ENCODE measurements at regions not wholly inside any gene's neighbourhood (a gene's known extent, or its start where the extent isn't known, plus 50 kb on each side); places are given as distances from the start of the nearest gene placed in this dataset.

DNA sequence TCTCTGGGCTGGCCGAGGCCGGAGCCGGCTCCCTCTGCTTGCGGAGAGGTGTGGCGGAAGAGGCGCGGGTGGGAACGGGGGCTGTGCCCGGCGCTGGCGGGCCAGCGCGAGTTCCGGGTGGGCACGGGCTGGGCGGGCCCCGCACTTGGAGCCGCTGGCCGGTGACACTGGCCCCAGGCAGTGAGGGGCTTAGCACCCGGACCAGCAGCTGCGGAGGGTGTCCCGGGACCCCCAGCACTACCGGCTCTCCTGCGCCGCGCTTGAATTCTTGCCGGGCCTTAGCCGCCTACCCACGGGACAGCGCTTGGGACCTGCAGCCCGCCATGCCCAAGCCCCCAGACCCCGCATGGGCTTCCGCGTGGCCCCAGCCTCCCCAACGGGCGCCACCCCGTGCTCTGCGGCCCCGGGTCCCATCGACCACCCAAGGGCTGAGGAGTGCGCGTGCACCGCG is 736.3 kb upstream of the ARRDC4 start:
- H3K4me1 ChIP-seq, result no peaks in the 10 kb centered on the region
- intact Hi-C loops (cut with DNase I), result no loop called here
- no peak overlapping the region for H3K27ac ChIP-seq
- no peak overlapping the region for H3K4me3 ChIP-seq
- TF ChIP-seq, protein P1, sequence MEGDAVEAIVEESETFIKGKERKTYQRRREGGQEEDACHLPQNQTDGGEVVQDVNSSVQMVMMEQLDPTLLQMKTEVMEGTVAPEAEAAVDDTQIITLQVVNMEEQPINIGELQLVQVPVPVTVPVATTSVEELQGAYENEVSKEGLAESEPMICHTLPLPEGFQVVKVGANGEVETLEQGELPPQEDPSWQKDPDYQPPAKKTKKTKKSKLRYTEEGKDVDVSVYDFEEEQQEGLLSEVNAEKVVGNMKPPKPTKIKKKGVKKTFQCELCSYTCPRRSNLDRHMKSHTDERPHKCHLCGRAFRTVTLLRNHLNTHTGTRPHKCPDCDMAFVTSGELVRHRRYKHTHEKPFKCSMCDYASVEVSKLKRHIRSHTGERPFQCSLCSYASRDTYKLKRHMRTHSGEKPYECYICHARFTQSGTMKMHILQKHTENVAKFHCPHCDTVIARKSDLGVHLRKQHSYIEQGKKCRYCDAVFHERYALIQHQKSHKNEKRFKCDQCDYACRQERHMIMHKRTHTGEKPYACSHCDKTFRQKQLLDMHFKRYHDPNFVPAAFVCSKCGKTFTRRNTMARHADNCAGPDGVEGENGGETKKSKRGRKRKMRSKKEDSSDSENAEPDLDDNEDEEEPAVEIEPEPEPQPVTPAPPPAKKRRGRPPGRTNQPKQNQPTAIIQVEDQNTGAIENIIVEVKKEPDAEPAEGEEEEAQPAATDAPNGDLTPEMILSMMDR (IDR thresholded peaks at IDR 0.05), result no peak
- no peak for TF ChIP-seq POLR2A (IDR thresholded peaks at IDR 0.05)
- H3K27me3 ChIP-seq, result no peaks in the 10 kb centered on the region
- ATAC-seq, result no peak
- WGBS, 4 donors, result 95 to 97% (median 96%) methylated on average over 12 to 44 of the region's 44 CpGs
- peaks cover 0 to 10% (median 0%) of the 10 kb centered on the region in 12 donors for H3K9me3 ChIP-seq
- DNase-seq, result peak in 1 of 5 donors; percentile 52
- no peaks in the 10 kb centered on the region for H3K36me3 ChIP-seq

DNA sequence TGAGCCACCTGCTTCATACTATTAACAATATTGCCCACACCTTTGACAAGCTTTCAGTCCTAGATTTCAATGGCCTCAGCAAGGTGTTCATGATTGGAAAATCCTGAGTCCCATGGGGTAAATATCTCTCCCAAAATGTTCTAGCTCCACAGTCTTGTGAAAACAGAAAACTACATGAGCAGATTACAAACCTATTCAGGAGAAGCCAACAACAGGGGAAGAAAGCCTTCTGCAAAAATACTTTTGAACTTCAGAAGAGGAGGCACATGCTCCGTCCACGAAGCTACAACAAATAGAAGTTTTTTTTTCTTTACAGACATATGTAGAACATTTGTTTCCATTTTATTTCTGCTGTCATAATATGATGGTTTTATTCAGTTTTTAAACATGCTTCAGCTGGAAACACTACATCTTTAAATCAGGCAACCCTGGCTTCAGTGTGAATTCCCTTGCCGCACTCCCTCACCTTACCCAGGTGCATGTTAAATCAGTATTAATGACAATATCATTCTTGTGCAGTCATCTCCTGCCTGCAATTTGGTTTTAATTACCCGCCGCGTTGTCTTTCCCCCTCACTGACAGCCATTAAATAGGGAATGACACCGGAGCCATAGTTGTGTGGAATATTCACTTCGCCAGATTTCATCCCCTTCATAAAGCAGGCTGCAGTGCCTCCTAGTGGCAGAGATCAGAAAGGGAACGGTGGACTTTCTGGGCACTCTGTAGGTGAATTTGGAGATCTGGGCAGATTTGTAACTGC is 725.5 kb upstream of the ARRDC4 start:
- intact Hi-C loops (cut with DNase I), result loop anchor here (2.0 to 10.0 kb wide), 5 partner anchors 878 to 1983 kb away; no protein-coding TSS in a partner anchor
- Histone ChIP-seq H3K36me3 (no peaks in the 10 kb centered on the region), H3K4me3 (peak overlapping the region in 2 of 12 donors; percentile 17), H3K27ac (no peak overlapping the region), H3K27me3 (peaks cover 0 to 3% (median 0%) of the 10 kb centered on the region in 9 donors), H3K4me1 (peaks cover 0 to 4% (median 0%) of the 10 kb centered on the region in 12 donors), H3K9me3 (no peaks in the 10 kb centered on the region)
- peak in 3 of 5 donors; percentile 19 to 24 (median 24) for DNase-seq
- WGBS, 4 donors, result 32 to 33% (median 33%) methylated on average over 9 of the region's 9 CpGs
- TF ChIP-seq, protein P1 (IDR thresholded peaks at IDR 0.05), result peak; percentile 68 to 91 (median 82)
- TF ChIP-seq POLR2A (IDR thresholded peaks at IDR 0.05), result no peak
- peak in 3 of 4 donors; percentile 49 to 62 (median 60) for ATAC-seq

GRCh38 chr15:97235611-97235985 is 724.9 kb upstream of the ARRDC4 start:
- no peak for DNase-seq
- no peaks in the 10 kb centered on the region for H3K9me3 ChIP-seq
- 51 to 54% (median 52%) methylated on average over 7 of the region's 7 CpGs for WGBS, 4 donors
- H3K36me3 ChIP-seq, result no peaks in the 10 kb centered on the region
- TF ChIP-seq POLR2A (IDR thresholded peaks at IDR 0.05), result no peak
- TF ChIP-seq, protein P1 (IDR thresholded peaks at IDR 0.05), result peak in 2 of 12 donors; percentile 2 to 30
- peaks cover 0 to 4% (median 0%) of the 10 kb centered on the region in 12 donors for H3K4me1 ChIP-seq
- intact Hi-C loops (cut with DNase I), result loop anchor here in 9 of 10 donors (2.0 to 10.0 kb wide), 5 partner anchors 878 to 1983 kb away; no protein-coding TSS in a partner anchor
- peak overlapping the region in 2 of 12 donors; percentile 17 for H3K4me3 ChIP-seq
- H3K27ac ChIP-seq, result no peak overlapping the region
- peaks cover 0 to 3% (median 0%) of the 10 kb centered on the region in 9 donors for H3K27me3 ChIP-seq
- ATAC-seq, result no peak

DNA sequence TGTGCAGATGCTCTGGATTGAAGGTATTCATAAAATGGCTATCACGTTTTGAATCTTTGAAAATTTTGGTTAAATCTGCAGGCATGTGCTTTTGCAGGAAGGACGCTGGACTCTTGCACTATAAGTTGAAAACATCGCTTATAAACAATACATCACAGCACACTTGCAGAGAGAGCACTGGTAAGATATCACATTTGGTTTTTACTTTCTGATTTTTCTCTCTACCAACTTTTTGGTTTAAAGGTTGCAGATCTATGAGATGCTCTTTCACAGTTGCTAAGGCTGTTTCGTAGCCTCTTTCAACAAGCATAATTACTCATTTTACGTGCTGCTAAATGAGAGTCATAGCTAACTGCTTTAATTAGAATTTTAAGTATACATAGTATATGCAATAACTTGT is 724.4 kb upstream of the ARRDC4 start:
- intact Hi-C loops (cut with DNase I), result loop anchor here in 8 of 10 donors (5.0 to 10.0 kb wide), 4 partner anchors 879 to 1984 kb away; no protein-coding TSS in a partner anchor
- H3K27me3 ChIP-seq, result peaks cover 0 to 3% (median 0%) of the 10 kb centered on the region in 9 donors
- no peak overlapping the region for H3K4me3 ChIP-seq
- WGBS, 4 donors, result 74 to 77% (median 76%) methylated on average over 5 of the region's 5 CpGs
- TF ChIP-seq, protein P1 (IDR thresholded peaks at IDR 0.05), result no peak
- no peak for TF ChIP-seq POLR2A (IDR thresholded peaks at IDR 0.05)
- DNase-seq (no peak), ATAC-seq (no peak)
- no peaks in the 10 kb centered on the region for H3K9me3 ChIP-seq
- no peak overlapping the region for H3K27ac ChIP-seq
- H3K36me3 ChIP-seq, result no peaks in the 10 kb centered on the region
- H3K4me1 ChIP-seq, result peaks cover 0 to 4% (median 0%) of the 10 kb centered on the region in 12 donors

Data from heart left ventricle (tissue), 16 donors.